GM12878 (cell line): ENCODE measurements at regions not wholly inside any gene's neighbourhood (a gene's known extent, or its start where the extent isn't known, plus 50 kb on each side); places are given as distances from the start of the nearest gene placed in this dataset.

ENCODE experiments used
- ATAC-seq: fragments of 200-7000 bp; cut with Tn5 transposase; 3 replicates; pipeline ENCODE4 v1.9.1; 2020; ENCODE audit warnings: mild to moderate bottlenecking, moderate library complexity
- BruUV-seq: library from RNA; stranded (reverse); fragments of 400-500 nt; replicated peaks from 2 replicates; lab custom pipeline; 2021; lab: Mats Ljungman, UMichigan
- CTCF ChIA-PET: fragments of 300-600 bp; sonication (Branson Sonifier 250); formaldehyde crosslinking; extraction: SDS; loops from one replicate; lab custom pipeline; 2021; ENCODE audit warnings: inconsistent platforms; lab: Yijun Ruan, JAX
- POLR2A ChIA-PET: fragments of 350-600 bp; formaldehyde crosslinking; extraction: SDS; loops from one replicate; lab custom pipeline; 2021; ENCODE audit warnings: inconsistent platforms; lab: Charles Lee
- RAD21 ChIA-PET: fragments of 300-600 bp; sonication (Branson Sonifier 250); formaldehyde crosslinking; loops from one replicate; lab custom pipeline; 2023; ENCODE audit warnings: antibody characterized with exemption; ENCODE audit not compliant: unreplicated experiment; lab: Charles Lee
- SMC1A ChIA-PET: fragments of 300-600 bp; sonication (Branson Sonifier 250); formaldehyde crosslinking; loops from one replicate; lab custom pipeline; 2023; ENCODE audit not compliant: unreplicated experiment, uncharacterized antibody; lab: Charles Lee
- DNase-seq: peaks from one replicate; pipeline ENCODE4 v3.0.0-alpha.2; 2011; ENCODE audit warnings: low read depth, low spot score
- FAIRE-seq: peaks from 3 replicates; lab custom pipeline; 2011; peaks lifted over from hg19 to GRCh38; lab: Jason Lieb, UNC
- H2AFZ ChIP-seq: 2 replicates; pipeline ENCODE4 v1.6.0; 2011; ENCODE audit warnings: low read depth, low read length, control low read depth; ENCODE audit not compliant: control insufficient read depth
- H3K27ac ChIP-seq: 2 replicates; pipeline ENCODE4 v1.5.1; 2011; ENCODE audit warnings: control low read depth; ENCODE audit not compliant: control insufficient read depth, insufficient read depth
- H3K27me3 ChIP-seq, 2 experiments: replicated peaks in 1 of 2; 2 replicates each; pipeline versions ENCODE4 v1.6.0 to v1.6.1; 2011; ENCODE audit warnings: low read length in 1 of 2; ENCODE audit not compliant: control insufficient read depth in 2 of 2, insufficient read depth in 2 of 2
- H3K36me3 ChIP-seq, 2 experiments: 2 replicates each; pipeline ENCODE4 v1.5.1; 2011; ENCODE audit warnings: low read length in 1 of 2; ENCODE audit not compliant: control insufficient read depth in 2 of 2, insufficient read depth in 2 of 2
- H3K4me1 ChIP-seq: 2 replicates; pipeline ENCODE4 v1.6.1; 2011; ENCODE audit warnings: mild to moderate bottlenecking, low read length, moderate library complexity, mixed read lengths; ENCODE audit not compliant: control insufficient read depth, insufficient read depth
- H3K4me2 ChIP-seq: 2 replicates; pipeline ENCODE4 v1.6.0; 2011; ENCODE audit warnings: control low read depth; ENCODE audit not compliant: control insufficient read depth, insufficient read depth
- H3K4me3 ChIP-seq: fragments of 200-600 bp; sonication (generic); 2 replicates; pipeline ENCODE4 v1.5.1; 2016
- H3K79me2 ChIP-seq: 2 replicates; pipeline ENCODE4 v1.6.0; 2011; ENCODE audit warnings: low read length; ENCODE audit not compliant: control insufficient read depth, insufficient read depth
- H3K9ac ChIP-seq: 2 replicates; pipeline ENCODE4 v1.8.0; 2011; ENCODE audit warnings: low read length, control low read depth, mixed read lengths; ENCODE audit not compliant: control insufficient read depth, insufficient read depth
- H3K9me3 ChIP-seq: replicated peaks from 3 replicates; pipeline ENCODE4 v1.5.1; 2011; ENCODE audit warnings: mild to moderate bottlenecking, low read length; ENCODE audit not compliant: control insufficient read depth, insufficient read depth
- H4K20me1 ChIP-seq: 2 replicates; pipeline ENCODE4 v1.6.0; 2011; ENCODE audit not compliant: control insufficient read depth, insufficient read depth
- CBX3 ChIP-seq: fragments of 200-600 bp; sonication (generic); IDR thresholded peaks from 2 replicates; pipeline ENCODE4 v1.6.1; 2016; ENCODE audit warnings: low read depth, borderline replicate concordance
- HDAC2 ChIP-seq: fragments of 200-600 bp; sonication (generic); IDR thresholded peaks from 2 replicates; pipeline ENCODE4 v1.6.1; 2017
- NFIC ChIP-seq: IDR thresholded peaks from 2 replicates; pipeline ENCODE4 v1.6.1; 2012; ENCODE audit warnings: low read depth, mild to moderate bottlenecking, inconsistent platforms, low read length, moderate library complexity
- SMAD5 ChIP-seq: IDR thresholded peaks from 2 replicates; pipeline ENCODE4 v1.6.1; 2016; ENCODE audit warnings: antibody characterized with exemption, low read depth
- SUPT20H ChIP-seq: IDR thresholded peaks from 2 replicates; pipeline ENCODE4 v1.6.1; 2011; ENCODE audit warnings: low read depth, mild to moderate bottlenecking, low read length, moderate library complexity, borderline replicate concordance; ENCODE audit not compliant: control insufficient read depth
- TCF12 ChIP-seq: IDR thresholded peaks from 2 replicates; pipeline ENCODE4 v1.6.1; 2011; ENCODE audit warnings: low read depth, mild to moderate bottlenecking, low read length
- WGBS: methylation state at CpG from one replicate; pipeline ENCODE4 v1.1.6; 2016; ENCODE audit warnings: low lambda C conversion rate; ENCODE audit not compliant: insufficient replicate concordance, insufficient coverage; ENCODE audit errors: missing lambda C conversion rate; 5-methylcytosine and 5-hydroxymethylcytosine counted together
- in situ Hi-C: fragments of 300-500 bp; cut with MboI; formaldehyde crosslinking; loops from 9 replicates; pipeline ENCODE4 v1.14.3; 2018; ENCODE audit warnings: mixed read lengths
- intact Hi-C: fragments of 100-400 bp; cut with micrococcal nuclease; formaldehyde crosslinking; loops from one replicate; pipeline ENCODE4 v1.14.2; 2022; ENCODE audit not compliant: unreplicated experiment

GRCh38 chr18:8904316-8904715, 198.2 kb upstream of the NDUFV2 start (continued):
- TF ChIP-seq HDAC2 (no peak), SUPT20H (no peak), TCF12 (no peak)

DNA sequence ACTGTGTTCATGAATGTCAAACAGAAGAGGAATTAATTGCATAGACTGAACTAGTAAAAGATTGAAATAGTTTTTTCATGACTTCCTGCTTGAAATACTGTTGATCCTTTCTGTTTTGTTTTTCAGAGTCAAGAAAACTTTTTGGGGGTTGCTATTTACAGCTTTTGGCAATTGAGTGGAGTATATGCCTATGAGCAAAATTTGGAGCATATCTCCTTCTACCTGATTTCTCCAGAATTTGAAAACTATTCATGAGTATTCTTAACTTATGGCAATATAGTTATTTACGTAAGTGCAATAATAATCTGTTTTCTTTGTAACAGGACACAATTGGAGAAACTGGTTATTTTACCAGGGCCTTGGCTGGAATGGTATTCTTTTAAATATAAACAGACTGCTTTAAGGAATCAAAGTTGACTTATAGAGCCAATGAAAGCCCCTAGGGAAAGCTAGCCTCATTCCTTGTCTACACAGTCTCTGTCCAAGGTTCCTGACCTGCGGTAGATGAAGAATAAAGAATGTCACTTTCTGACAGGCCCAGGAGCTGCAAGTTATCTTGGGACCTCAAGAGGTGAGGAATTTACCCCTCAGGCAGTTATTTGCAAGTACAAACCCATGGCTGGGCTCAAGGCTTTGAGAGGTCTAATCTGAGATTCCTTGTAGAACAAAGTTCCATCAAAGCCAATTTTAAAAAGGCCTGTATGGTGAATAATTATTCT, 193.5 kb upstream of the NDUFV2 start:
- SMC1A ChIA-PET = no interaction called here
- FAIRE-seq (no peak), ATAC-seq (no peak), DNase-seq (no peak)
- Histone ChIP-seq H3K4me3 (no peak overlapping the region), H3K9ac (no peak overlapping the region), H3K4me1 (peaks cover 10% of the 10 kb centered on the region), H3K4me2 (no peak overlapping the region), H3K36me3 (no peaks in the 10 kb centered on the region), H4K20me1 (no peaks in the 10 kb centered on the region), H3K27ac (no peak overlapping the region), H3K79me2 (no peaks in the 10 kb centered on the region), H3K27me3 (no peaks in the 10 kb centered on the region), H2AFZ (no peak overlapping the region), H3K9me3 (no peaks in the 10 kb centered on the region; the same call in 2 of the 3 replicates)
- TF ChIP-seq SMAD5 = no peak
- no peak for TF ChIP-seq CBX3
- TF ChIP-seq NFIC = no peak
- CTCF ChIA-PET = no interaction called here
- in situ Hi-C loops (no loop called here), intact Hi-C loops (no loop called here)
- 100% methylated on average over 2 of the region's 2 CpGs for WGBS
- no TSS peak for BruUV-seq
- POLR2A ChIA-PET = no interaction called here
- RAD21 ChIA-PET = no interaction called here
